KMS-11 (cell line): ENCODE measurements at regions not wholly inside any gene's neighbourhood (a gene's known extent, or its start where the extent isn't known, plus 50 kb on each side); places are given as distances from the start of the nearest gene placed in this dataset.

Experiments used
- H2AFZ ChIP-seq: fragments of 200-600 bp; sonication (generic); 2 replicates; pipeline ENCODE4 v1.6.1; 2016; ENCODE audit warnings: antibody characterized with exemption, mixed run types, low read depth
- H3K27ac ChIP-seq: fragments of 200-600 bp; sonication (generic); 2 replicates; pipeline ENCODE4 v1.6.1; 2016; ENCODE audit warnings: mild to moderate bottlenecking, mixed run types
- H3K27me3 ChIP-seq: fragments of 200-600 bp; sonication (generic); 2 replicates; pipeline ENCODE4 v1.6.1; 2017; ENCODE audit warnings: mild to moderate bottlenecking, low read depth, mixed run types, moderate library complexity; ENCODE audit not compliant: insufficient read depth
- H3K36me3 ChIP-seq: fragments of 200-600 bp; sonication (generic); 2 replicates; pipeline ENCODE4 v1.6.1; 2017; ENCODE audit warnings: mild to moderate bottlenecking, mixed run types; ENCODE audit not compliant: insufficient read depth
- H3K4me1 ChIP-seq: fragments of 200-600 bp; sonication (generic); 2 replicates; pipeline ENCODE4 v1.6.1; 2016; ENCODE audit warnings: mild to moderate bottlenecking, low read depth, mixed run types; ENCODE audit not compliant: poor library complexity, severe bottlenecking
- H3K4me2 ChIP-seq: fragments of 200-600 bp; sonication (generic); 2 replicates; pipeline ENCODE4 v1.7.0; 2016; ENCODE audit warnings: mild to moderate bottlenecking, mixed run types
- H3K4me3 ChIP-seq: fragments of 200-600 bp; sonication (generic); IDR thresholded peaks from 2 replicates; pipeline ENCODE4 v1.6.1; 2017; ENCODE audit warnings: low read depth, low read length, mixed read lengths; ENCODE audit not compliant: insufficient read depth
- H3K79me2 ChIP-seq: fragments of 200-600 bp; sonication (generic); 2 replicates; pipeline ENCODE4 v1.6.1; 2016; ENCODE audit warnings: low read depth, mixed run types; ENCODE audit not compliant: insufficient read depth
- H3K9ac ChIP-seq: fragments of 200-600 bp; sonication (generic); 2 replicates; pipeline ENCODE4 v1.6.1; 2016; ENCODE audit warnings: mild to moderate bottlenecking, mixed run types
- H4K20me1 ChIP-seq: fragments of 200-600 bp; sonication (generic); 2 replicates; pipeline ENCODE4 v1.6.1; 2016; ENCODE audit warnings: mild to moderate bottlenecking, mixed run types; ENCODE audit not compliant: insufficient read depth
- CTCF ChIP-seq: fragments of 200-600 bp; sonication (generic); conservative IDR thresholded peaks from 2 replicates; pipeline ENCODE4 v1.6.1; 2017; ENCODE audit warnings: low read depth, mild to moderate bottlenecking, antibody characterized with exemption, low read length, moderate library complexity, mixed read lengths

DNA sequence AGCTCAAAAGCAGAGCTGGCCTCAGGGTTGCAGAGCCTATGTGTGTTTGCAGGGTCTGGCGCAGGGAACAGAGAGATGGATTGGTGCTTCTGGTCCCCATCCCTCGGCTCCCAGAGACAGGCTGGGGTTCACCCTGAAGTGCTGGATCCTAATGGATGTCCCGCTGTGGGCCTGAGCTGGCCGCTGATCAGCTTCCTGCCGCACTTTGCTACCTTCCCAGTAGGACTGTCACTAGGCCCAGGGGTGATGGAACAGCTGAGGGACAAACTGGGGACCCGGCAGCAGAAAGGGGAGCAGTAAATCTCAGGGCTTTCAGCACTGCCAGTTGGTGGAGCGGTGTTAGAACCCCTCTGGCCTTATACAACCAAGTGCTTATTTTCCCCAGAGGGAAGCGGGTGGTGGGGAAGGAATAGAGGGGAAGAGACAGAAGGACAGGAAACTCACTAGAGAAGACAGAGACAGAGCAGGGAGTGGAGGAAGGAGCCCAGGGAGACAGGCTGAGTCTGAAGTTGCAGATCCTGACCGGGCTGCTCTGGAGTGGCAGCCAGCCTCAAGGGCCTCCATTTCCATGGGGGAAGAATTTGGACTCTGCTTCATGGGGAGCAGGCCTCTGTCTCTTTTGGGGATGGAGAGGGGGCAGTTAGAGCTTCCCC is 78.6 kb downstream of the MRM1 start:
- Histone ChIP-seq H3K4me2 (no peak overlapping the region), H3K36me3 (no peaks in the 10 kb centered on the region), H3K27ac (no peak overlapping the region), H3K27me3 (no peaks in the 10 kb centered on the region), H3K4me3 (no peak overlapping the region), H3K79me2 (no peaks in the 10 kb centered on the region), H2AFZ (no peak overlapping the region), H3K9ac (no peak overlapping the region), H3K4me1 (peaks cover 9% of the 10 kb centered on the region), H4K20me1 (no peaks in the 10 kb centered on the region)
- TF ChIP-seq CTCF: no peak

DNA sequence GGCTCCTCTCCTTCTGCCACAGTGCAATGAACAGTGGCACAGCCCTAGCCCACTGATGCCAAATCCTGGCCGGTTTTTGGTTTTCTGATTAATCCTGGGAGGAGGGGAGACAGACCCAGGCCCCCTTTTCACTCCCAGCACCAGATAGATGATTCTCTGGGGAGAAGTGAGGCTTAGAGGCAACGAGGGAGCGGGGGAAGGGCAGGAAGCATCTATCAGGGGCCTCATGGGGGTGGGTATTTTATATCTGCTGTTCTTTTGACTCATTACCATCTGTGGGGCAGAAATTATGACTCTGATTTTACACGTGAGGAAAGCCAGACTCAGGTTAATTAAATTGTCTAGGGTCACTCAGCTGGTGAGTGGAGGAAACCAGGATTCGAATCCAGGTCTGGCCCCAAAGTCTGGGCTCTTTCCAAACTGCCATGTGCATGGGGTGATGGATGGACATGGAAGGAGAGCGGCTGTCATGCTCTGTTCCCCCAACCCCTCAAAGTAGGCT is 79.4 kb downstream of the MRM1 start:
- Histone ChIP-seq H3K4me1 (peaks cover 3% of the 10 kb centered on the region), H3K4me3 (no peak overlapping the region), H2AFZ (no peak overlapping the region), H3K9ac (no peak overlapping the region), H4K20me1 (no peaks in the 10 kb centered on the region), H3K79me2 (no peaks in the 10 kb centered on the region), H3K27ac (no peak overlapping the region), H3K4me2 (no peak overlapping the region), H3K36me3 (no peaks in the 10 kb centered on the region), H3K27me3 (no peaks in the 10 kb centered on the region)
- no peak for TF ChIP-seq CTCF

DNA sequence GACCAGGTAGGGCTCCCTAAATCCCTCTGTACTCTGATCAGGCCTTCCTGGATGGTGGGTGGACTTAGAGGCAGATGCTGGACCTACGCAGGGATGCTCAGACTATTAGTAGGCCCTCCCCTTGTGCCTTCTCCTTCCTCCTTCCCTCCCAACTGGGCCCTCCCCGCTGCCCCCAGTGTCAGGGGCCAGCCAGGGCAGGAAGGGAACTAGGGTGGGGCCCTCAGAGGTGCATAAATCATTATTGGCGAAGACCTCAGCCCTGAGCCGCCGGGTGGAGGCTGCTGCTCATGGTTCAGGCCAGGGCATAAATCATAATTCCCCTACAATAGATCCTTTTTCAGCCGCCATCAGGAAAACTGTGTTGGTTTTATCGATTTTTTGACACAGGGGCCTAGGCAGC is 81.4 kb downstream of the MRM1 start:
- Histone ChIP-seq H3K27me3 (no peaks in the 10 kb centered on the region), H3K27ac (no peak overlapping the region), H3K4me1 (no peaks in the 10 kb centered on the region), H3K4me2 (no peak overlapping the region), H2AFZ (no peak overlapping the region), H3K36me3 (no peaks in the 10 kb centered on the region), H4K20me1 (no peaks in the 10 kb centered on the region), H3K79me2 (no peaks in the 10 kb centered on the region), H3K9ac (no peak overlapping the region), H3K4me3 (no peak overlapping the region)
- TF ChIP-seq CTCF: no peak

DNA sequence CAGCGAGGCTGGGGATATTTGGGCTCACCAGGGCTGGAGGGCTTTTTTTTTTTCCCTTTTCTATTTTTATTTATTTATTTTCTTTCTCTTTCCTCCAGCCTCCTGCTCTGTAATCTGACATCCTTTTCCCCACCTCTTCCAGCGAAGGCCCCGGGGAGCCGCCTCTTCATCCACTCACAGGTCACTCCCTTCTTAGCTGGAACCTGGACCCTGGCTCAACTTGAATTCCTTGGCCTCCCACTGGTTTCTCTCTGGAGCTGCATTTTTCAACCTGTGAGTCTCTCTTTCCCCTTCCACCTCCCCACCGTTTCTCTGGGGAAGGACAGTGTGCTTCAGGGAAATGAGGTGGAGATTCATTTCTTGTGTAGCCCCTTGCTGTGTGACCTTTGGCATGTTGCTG is 82.0 kb downstream of the MRM1 start:
- H3K27me3 ChIP-seq: no peaks in the 10 kb centered on the region
- no peaks in the 10 kb centered on the region for H3K79me2 ChIP-seq
- no peaks in the 10 kb centered on the region for H3K4me1 ChIP-seq
- no peak overlapping the region for H3K4me3 ChIP-seq
- no peak overlapping the region for H2AFZ ChIP-seq
- no peak overlapping the region for H3K4me2 ChIP-seq
- no peaks in the 10 kb centered on the region for H4K20me1 ChIP-seq
- H3K9ac ChIP-seq: no peak overlapping the region
- no peak overlapping the region for H3K27ac ChIP-seq
- H3K36me3 ChIP-seq: no peaks in the 10 kb centered on the region
- no peak for TF ChIP-seq CTCF
